GM19468 (cell line): ENCODE measurements at regions not wholly inside any gene's neighbourhood (a gene's known extent, or its start where the extent isn't known, plus 50 kb on each side); places are given as distances from the start of the nearest gene placed in this dataset.

ENCODE experiments used
- ATAC-seq: cut with Tn5 transposase; IDR thresholded peaks from one replicate; pipeline ENCODE4 v1.9.1; 2021; ENCODE audit warnings: mild to moderate bottlenecking, moderate library complexity, moderate number of reproducible peaks; ENCODE audit not compliant: unreplicated experiment; ENCODE audit errors: extremely low read depth

DNA sequence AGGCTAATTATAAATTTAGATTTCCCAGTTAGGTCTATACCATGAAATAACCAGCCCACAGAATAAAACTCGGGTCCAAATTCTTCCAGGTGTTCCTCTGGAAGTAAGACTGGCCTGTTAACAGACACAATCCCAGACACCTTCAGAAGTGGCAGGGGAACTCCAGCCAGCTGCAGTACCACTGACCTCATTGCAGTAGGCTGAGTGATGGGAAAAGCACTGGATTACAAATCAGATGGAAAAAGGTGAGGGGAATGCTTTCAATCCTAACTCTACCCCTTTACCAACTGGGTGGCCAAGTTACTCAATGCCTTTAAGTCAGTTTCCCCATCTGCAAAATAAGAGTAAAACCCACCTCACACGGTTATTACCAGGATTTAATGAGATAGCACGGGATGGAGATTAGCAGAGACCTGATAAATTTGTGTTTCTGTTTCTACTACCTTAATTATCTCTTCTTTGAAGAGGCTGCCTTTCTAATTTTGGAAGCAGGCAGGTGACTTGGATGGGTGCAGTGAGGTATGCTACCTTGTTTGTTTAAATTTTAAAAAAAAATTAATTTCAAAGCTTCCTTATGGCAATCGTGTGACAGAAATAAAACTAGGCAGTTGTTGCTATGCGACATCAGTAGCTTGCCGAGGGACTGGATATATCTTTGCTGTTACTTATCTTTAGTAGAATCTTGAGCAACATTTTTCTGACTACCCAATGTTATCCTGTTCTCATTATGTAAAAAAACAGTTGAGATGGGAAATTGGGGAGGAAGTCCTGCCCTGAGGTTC lies 167.3 kb upstream of the GRIN2B start:
- no peak for ATAC-seq

DNA sequence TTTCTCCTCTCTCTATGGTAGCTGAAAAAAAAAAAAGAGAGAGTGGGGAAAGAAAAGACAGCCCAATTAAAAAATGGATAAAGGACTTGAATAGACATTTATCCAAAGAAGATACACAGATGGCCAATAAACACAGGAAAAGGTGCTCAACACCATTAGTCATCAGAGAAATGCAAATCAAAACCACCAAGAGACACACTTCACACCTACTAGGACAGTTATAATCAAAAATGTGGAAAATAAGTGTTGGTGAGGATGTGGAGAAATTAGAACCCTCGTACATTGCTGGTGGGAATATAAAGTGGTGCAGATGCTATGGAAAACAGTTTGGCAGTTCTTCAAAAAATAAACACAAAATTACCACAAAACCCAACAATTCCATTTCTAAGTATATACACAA lies 172.4 kb upstream of the GRIN2B start:
- no peak for ATAC-seq

DNA sequence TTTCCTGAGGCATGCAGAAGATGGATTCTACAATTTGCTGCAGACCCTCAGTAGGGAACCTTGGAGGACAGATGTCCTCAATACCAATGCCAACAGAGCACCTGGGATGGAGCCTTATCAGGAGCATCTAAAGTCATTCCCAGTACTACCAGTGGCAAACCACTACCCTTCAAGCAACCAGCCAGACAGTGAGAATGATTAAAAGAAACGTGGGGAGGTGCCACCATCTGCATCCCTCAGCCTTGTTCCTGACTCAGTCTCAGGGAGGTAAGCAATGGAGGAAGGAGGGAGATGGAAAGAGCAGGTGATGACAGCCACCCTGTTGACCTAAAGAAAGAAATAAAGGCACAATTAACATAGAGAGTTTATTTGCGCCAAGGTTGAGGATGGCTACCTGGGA lies 175.2 kb upstream of the GRIN2B start:
- ATAC-seq = no peak

DNA sequence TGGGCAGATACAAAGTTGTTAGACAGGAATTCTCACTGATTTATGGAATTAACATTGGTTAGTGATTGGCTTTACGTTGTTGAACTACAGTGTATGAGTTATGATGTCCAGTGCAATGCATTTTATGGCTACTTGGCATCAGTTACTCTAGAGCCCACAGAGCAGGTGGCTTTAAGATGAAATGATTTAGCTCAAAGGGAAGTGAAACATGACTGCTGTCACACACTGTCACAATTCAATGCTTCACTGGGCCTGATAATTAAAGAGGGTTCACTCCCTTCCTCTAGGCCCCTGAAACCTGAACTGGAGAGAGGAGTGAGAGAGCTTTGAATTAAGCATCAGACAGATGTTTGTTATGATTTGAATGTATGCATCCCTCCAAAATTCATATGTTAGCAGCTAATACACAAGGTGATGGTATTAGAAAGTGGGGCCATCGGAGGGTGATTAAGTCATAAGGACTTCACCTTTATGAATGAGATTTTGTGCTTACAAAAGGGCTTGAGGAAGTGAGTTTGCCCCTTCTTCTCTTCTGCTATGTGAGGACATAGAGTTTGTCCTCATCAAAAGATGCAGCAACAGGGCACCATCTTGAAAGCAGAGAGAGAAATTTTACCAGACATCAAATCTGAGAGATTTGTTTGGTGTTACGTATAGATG lies 175.8 kb upstream of the GRIN2B start:
- peak; percentile 100 for ATAC-seq

DNA sequence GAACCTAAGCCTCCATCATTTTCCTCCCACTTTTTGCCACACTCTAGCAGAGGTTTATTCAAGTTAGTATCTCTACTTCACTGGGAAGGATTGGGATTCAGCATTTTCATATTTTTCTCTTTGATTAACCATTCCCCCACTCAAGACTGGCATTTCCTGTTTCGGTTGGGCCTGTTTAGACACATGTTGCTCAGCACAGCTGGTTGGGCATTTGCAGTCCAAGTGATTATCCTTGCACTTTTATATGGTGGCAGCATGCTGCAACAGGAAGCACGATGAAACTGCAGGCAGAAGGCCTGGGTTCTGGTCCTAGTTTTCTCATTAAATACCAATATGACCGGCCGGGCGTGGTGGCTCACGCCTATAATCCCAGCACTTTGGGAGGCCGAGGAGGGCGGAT lies 182.9 kb upstream of the GRIN2B start:
- no peak for ATAC-seq

DNA sequence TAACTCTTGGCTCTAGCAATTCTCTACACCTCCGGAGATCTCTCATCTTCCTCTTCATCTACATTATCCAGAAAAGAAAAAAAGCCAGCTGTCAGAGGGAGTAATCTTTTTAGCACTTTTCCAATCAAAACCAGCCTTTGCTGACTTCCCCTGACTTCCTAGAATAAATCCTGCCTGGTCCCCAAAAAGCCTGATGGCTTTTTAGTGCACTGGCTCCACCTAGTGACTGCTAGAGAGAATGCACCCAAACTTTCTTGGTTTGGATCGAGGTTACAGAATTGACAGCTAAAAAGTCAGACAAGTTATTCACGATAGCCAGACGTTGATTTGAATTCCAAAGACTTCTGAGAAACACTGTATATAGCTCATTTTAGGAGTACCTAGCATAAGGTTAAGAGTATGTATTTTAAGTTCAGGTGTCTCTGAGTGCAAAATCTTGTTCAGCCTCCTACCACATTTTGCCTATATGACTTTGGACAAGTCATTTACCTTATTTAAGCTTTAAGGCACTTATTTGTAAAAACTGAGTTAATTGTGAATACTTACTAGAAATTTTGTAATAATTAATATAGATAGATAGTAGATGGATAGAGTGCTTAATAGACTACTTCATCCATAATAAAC lies 185.7 kb upstream of the GRIN2B start:
- ATAC-seq = peak; percentile 33

DNA sequence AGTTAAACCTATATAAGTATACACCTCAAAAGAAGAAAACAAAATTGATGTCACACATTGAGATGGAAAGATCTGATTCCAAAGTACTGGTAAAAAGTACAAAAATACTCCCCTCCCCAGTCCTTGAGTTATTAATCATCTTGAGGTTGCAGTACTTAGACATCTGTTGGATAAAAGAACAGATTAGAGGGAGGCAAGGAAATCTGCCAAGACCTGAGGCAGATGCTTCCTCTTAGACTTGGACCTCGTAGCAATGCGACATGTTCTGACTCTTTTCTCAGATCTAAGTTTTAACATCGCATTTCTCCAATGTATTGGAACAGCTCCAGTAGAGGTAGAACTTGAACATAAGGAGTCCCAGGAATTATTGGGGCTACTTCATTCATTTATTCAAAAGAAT lies 187.9 kb upstream of the GRIN2B start:
- no peak for ATAC-seq

DNA sequence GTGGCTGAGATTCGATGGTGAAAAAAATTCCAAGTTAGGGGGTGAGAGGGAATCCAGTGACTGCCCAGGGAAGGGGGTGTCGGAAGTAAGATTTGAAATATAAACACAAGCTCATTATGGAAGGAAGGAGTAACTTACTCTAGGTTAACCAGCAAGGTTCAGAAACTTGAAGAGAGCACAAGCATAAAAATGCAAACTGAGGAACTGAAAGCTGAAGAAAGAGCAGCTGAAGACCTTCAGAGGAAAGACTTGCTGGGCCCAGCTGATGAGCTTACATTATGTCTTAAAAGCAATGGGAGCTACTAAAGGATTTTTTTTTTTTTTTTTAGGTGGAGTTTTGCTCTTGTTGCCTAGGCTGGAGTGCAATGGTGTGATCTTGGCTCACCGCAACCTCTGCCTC lies 189.7 kb upstream of the GRIN2B start:
- peak; percentile 42 for ATAC-seq

DNA sequence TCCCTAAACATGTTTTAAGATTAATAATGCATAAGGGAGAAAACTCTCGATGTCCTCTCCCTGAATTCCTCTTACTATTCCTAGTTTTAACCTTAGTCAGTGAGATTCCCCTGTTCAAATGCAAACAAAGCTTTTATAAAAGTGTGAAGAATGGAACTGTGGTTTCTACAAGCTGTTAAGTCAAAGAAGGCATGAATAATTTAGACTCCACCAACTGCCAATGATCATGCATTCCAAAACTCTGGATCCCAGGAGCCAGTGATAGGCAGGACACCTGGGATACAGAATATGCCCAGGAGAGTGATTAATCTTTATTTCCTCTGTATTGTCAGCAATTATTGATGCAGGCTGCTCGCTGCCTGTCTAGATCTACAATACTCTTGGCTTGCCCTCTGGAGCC lies 190.3 kb upstream of the ATF7IP start:
- ATAC-seq = no peak

DNA sequence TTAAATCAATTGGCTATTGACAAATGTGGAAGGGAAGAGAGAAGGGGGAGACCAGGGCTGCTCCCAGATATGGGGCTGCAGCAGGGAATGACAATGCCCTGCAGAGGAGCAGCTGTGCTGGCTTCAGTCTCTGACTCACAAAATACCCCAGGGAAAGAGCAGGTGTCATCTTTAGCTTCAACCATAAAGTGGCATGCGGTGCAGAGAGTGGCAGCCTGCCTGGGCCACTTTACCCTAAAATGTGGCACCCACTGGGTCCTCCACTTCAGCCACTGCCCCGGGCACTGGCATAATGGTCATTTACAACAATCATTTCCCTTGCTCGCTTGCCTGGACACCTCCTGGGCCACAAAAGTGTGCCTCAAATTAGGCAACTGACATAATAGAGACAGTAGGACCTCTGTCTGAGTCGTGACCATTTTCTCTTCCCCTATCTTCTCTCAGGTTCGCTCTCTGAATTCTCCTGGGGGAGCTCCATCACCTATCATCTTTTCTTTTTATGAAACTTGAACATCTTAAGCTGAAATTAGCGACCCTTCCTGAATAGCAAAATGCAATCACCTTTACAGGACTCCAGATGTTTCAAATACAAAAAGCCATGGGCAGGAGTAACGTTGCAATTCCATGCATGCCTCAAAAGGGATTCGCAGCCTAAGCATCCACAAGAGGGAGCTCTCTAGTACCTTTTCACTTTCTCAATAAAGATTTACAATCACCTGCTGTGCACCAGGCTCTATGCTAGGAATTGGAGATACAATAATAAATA lies 179.9 kb upstream of the ATF7IP start:
- ATAC-seq = no peak

DNA sequence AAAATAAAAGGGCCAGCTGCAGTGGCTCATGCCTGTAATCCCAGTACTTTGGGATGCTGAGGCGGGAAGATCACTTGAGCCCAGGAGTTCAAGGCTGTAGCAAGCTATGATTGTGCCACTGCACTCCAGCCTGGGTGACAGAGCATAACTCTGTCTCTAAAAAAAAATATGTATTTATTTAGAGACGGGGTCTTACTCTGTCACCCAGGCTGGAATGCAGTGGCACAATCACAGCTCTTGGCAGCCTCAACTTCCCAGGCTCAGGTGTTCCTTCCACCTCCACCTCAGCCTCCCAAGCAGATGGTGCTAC lies 179.3 kb upstream of the ATF7IP start:
- no peak for ATAC-seq

DNA sequence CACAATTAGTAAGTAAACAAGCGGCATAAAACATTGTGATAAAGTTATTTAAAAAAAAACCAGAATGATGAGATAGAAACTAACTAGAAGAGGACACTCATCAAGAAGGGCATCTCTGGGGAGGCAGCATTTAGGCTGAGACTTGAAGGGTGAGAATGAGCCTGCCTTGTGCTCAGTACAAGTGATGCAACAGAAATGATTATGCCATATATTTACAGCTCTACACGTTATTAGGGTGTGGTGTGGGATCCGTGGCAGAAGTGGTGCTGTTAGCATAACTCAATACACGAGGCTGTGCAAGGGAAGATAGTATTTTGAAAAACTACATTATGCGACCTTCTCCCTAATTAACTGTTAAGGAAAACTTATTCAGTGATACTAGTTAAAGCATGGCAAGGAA lies 178.5 kb upstream of the ATF7IP start:
- no peak for ATAC-seq

DNA sequence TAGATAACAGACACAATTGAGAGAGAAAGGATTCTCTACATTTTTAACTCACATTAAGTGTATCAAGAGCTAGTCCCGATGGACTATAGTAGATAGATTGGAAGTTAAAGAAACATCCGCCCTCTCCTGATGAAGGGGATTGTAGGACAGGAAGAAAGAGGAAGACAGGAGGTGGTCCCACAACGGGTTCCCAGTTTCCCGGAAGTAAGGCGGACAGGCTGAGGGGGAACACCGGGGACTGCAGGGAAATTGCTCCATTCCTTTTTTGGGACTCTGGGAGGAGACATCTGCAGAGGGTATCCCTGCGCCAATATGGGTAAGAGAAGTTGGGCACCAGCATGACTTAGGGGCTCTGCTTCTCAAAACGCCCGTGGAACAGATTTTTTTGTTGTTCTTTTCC lies 177.5 kb upstream of the ATF7IP start:
- no peak for ATAC-seq

DNA sequence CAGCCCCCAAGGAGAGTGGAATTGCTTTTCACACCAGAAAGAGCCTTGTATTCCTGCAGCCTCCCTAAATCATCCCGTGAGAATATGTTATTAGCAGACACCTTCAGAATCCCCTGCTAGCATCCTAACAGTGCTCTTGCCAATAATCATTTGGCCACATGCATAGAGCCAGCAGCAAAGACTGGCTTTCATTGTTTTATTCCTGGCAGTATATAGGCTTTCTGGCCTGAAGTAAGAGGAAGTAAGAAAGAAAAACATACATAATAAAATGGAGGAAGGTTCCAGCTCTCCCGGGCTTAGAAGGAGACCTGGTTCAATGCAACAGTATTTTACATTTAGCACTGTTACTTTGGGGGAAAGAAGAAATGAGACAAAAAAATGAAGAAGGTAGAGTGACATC lies 176.7 kb upstream of the ATF7IP start:
- no peak for ATAC-seq

DNA sequence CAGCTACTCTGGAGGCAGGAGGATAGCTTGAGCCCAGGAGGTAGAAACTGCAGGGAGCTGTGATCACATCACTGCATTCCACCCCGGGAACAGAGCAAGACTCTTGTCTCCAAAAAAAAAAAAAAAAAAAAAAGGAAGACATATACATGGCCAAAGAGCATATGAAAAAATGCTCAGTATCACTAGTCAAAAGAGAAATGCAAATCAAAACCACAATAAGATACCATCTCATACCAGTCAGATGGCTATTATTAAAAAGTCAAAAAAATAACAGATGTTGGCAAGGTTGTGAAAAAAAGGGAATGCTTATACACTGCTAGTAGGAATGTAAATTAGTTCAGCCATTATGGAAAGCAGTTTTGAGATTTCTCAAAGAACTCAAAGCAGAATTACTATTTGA lies 174.8 kb upstream of the ATF7IP start:
- no peak for ATAC-seq

DNA sequence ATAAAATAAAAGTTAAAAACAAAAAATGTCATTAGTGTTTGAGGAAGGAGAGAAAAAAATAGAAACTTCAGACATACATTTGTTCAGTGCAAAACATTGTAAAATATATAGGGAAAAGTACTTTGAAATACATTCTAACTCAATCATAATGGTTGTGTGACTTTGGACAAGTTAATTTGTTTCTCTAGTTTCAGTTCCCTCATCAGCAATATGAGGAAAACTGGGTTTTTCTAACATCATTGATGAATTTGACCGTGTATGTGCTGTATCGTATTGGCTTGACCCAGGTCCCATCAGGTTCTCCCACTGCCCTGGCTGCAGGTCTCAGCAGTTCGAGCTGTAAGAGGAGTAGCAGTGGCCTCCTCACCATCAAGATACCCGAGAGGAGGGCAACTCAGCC lies 173.9 kb upstream of the ATF7IP start:
- ATAC-seq = no peak

DNA sequence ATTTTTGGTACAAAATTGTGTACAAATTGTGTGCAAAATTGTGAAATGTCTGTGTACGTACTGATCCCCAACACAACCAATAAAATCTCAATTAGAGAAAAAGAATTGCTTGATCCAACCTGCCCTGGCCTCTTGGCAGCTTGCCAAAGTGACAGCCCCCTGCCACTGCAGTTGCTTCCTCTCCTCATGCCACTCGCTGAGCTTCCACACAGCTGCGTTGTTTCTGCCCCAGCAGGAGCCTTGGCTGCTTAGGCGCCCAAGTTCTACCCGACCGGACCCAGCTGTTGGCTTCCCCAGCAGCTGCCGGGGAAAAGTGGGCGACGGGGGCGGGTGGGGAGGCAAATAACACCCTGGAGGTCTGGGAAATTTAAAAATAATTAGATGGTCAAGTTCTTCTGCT lies 171.8 kb upstream of the ATF7IP start:
- ATAC-seq = no peak

DNA sequence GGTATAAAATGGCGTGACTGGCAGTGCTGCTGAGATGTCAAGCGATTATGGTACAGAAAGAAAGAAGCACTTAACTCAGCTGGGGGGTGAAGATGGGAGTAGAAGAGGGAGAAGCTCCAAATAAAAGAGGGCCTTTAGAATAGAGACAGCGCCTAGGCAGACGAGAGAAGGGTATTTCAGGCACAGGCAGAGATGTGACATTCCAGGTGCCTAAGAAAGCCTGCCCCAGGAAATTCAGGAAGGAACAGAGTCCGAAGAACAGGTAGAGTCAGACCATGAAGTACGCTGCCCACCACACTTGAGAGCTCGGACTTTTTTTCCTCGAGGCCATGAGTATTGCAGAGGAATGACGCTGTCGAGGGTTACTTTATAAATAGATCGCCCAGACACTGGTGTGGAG lies 170.9 kb upstream of the ATF7IP start:
- ATAC-seq = no peak

DNA sequence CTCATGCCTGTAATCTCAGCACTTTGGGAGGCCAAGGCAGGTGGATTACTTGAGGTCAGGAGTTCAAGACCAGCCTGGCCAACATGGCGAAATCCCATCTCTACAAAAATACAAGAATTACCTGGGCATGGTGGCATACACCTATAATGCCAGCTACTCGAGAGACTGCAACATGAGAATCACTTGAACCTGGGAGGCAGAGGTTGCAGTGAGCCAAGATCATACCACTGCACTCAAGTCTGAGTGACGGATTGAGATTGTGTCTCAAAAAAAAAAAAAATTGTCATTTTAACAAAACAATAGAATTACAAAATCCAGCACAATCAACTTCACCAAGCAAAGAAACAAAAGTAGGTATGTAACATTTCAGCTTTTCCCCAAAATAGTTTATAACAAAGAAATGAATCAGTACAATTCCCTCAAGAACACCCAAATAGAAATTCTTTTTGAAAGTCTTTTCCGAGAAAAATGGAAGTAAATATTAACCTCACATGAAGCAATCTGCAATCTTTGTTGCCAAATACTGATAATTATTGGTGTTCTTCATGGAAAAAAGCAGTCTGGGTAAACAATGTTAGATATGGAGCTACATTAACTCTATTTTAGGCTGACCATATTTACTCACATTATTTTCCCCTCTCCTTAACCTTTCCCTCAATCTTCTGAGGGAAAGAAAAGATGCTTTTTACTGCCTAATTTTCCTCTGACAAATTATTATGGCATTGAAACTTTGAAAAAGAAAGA lies 165.9 kb upstream of the ATF7IP start:
- ATAC-seq = no peak

DNA sequence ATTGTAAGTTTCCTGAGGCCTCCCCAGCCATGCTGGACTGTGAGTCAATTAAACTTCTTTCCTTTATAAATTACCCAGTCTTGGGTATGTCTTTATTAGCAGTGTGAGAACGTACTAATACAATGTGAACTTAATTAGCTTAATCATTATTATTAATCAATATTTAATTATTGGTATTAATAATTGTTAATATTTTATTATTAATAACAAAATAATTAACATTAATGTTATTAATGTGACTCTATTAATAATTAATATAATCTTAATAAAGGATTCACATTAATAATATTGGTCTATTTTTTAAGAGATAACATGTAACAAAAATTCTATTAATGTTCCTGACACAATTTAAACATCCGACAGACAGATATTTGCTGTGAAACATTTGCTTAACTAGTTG lies 164.9 kb upstream of the ATF7IP start:
- ATAC-seq = no peak
